Psoas muscle (tissue), 7 donors: ENCODE measurements at regions not wholly inside any gene's neighbourhood (a gene's known extent, or its start where the extent isn't known, plus 50 kb on each side); places are given as distances from the start of the nearest gene placed in this dataset.
"Not testable (repeated sequence)": the region's sequence is repeated elsewhere in the genome, so short reads cannot be mapped to it uniquely, and the experiment has no call there.

Source experiments
- ATAC-seq, 4 donors: fragments of 200-7000 bp; cut with Tn5 transposase; one replicate each; pipeline ENCODE4 v1.9.1; 2020; ENCODE audit warnings: moderate library complexity in 3 of 4, mild to moderate bottlenecking in 2 of 4
- DNase-seq, 2 donors: peaks; one replicate each; pipeline ENCODE4 v3.0.0-alpha.2; 2020
- H3K27ac ChIP-seq: fragments of 200-600 bp; one replicate; pipeline ENCODE4 v1.8.0; 2022
- H3K27me3 ChIP-seq, 3 donors: fragments of 200-600 bp in 1 of 3; one replicate each; pipeline versions ENCODE4 v1.6.1 to v1.8.0; 2013 to 2022; ENCODE audit warnings: low read length in 2 of 3, mild to moderate bottlenecking in 2 of 3, moderate library complexity in 1 of 3; ENCODE audit not compliant: insufficient read depth in 3 of 3
- H3K36me3 ChIP-seq, 2 donors: fragments of 200-600 bp in 1 of 2; one replicate each; pipeline versions ENCODE4 v1.6.1 to v1.8.0; 2013 to 2022; ENCODE audit warnings: low read depth in 1 of 2, mild to moderate bottlenecking in 1 of 2, moderate library complexity in 1 of 2; ENCODE audit not compliant: insufficient read depth in 1 of 2
- H3K4me1 ChIP-seq: fragments of 200-600 bp; one replicate; pipeline ENCODE4 v1.8.0; 2022
- H3K4me3 ChIP-seq: fragments of 200-600 bp; one replicate; pipeline ENCODE4 v1.8.0; 2022; ENCODE audit warnings: mild to moderate bottlenecking
- H3K9me3 ChIP-seq: fragments of 200-600 bp; one replicate; pipeline ENCODE4 v1.8.0; 2022
- CTCF ChIP-seq: fragments of 200-600 bp; IDR thresholded peaks from one replicate; pipeline ENCODE4 v1.8.0; 2022; ENCODE audit warnings: antibody characterized with exemption
- WGBS, 3 donors: extraction: QIAGEN DNeasy Blood & Tissue Kit; methylation state at CpG; one replicate each; pipeline versions ENCODE4 v1.1.6 to v1.1.7; 2013; 5-methylcytosine and 5-hydroxymethylcytosine counted together
- intact Hi-C, 2 donors: fragments of 100-400 bp; cut with DNase I; formaldehyde crosslinking; loops; one replicate each; pipeline versions ENCODE4 v1.11.0 to v1.14.2; 2022
- donor health status: healthy with polysubstance abuse.
- donor health status: DM: no; HTN: no; CAD: no; lungs with moderate emphysema.
- donor health status: Bipolar disorder and iron deficiency.
- donor health status: healthy.
- donor health status: DM: yes; HTN: yes; CAD: no.
- donor health status: DM: no; HTN: no; CAD: no.
- donor health status: DM: yes; HTN: yes; CAD: no.

GRCh38 chr15:31439328-31439727, 112.7 kb downstream of the KLF13 start:
- DNase-seq (peak in 1 of 2 donors; percentile 56), ATAC-seq (peak in 2 of 4 donors; percentile 27 to 47)
- intact Hi-C loops, result loop anchor here (2.0 to 5.0 kb wide), 6 partner anchors 48 to 237 kb away; no protein-coding TSS in a partner anchor

GRCh38 chr15:31440216-31440615, 113.6 kb downstream of the KLF13 start:
- H3K27me3 ChIP-seq, H3K27ac ChIP-seq, H3K36me3 ChIP-seq, ATAC-seq, H3K9me3 ChIP-seq, intact Hi-C loops, DNase-seq: not testable (repeated sequence)
- 95 to 98% (median 97%) methylated on average over 20 of the region's 20 CpGs for WGBS, 3 donors
- H3K4me1 ChIP-seq, result peaks cover 19% of the 10 kb centered on the region
- peak overlapping the region; percentile 84 for H3K4me3 ChIP-seq

More at GRCh38 chr15:31439328-31439727, 112.7 kb downstream of the KLF13 start:
- peak; percentile 39 for TF ChIP-seq CTCF
- Histone ChIP-seq H3K27ac (no peak overlapping the region), H3K9me3 (no peaks in the 10 kb centered on the region), H3K4me3 (no peak overlapping the region), H3K27me3 (no peaks in the 10 kb centered on the region), H3K4me1 (peaks cover 19% of the 10 kb centered on the region), H3K36me3 (no peaks in the 10 kb centered on the region)
- WGBS, 3 donors, result 86 to 89% (median 88%) methylated on average over 10 of the region's 10 CpGs

GRCh38 chr15:31440754-31441311, 114.2 kb downstream of the KLF13 start:
- no peak for TF ChIP-seq CTCF
- ATAC-seq, result peak; percentile 66 to 83 (median 76)

DNA sequence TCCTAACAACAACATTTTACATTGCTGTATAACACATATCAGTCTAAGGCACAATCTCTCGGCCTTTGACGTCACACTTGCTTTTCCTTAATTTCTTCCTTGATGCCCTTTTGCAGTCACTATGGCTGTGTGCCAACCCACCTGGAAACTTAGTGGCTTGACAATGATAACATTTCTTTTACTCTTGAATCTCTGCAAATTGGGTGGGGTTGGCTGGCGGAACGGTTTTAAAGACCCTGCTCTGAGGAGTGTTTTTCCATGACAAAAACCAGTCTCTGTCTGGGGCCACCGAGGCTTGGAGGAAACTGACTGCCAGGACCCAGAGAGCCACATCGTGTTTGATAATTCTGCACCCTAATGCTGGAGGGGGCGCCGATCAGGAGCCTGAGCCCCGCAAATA, 115.6 kb downstream of the KLF13 start:
- H3K27ac ChIP-seq, result peak overlapping the region; percentile 27
- H3K4me1 ChIP-seq, result peaks cover 19% of the 10 kb centered on the region
- H3K36me3 ChIP-seq, result no peaks in the 10 kb centered on the region
- WGBS, 3 donors, result 74 to 80% (median 79%) methylated on average over 9 of the region's 9 CpGs
- intact Hi-C loops, result no loop called here
- no peak overlapping the region for H3K4me3 ChIP-seq
- no peak for DNase-seq
- ATAC-seq, result no peak
- H3K9me3 ChIP-seq, result no peaks in the 10 kb centered on the region
- H3K27me3 ChIP-seq, result no peaks in the 10 kb centered on the region
- TF ChIP-seq CTCF, result no peak

More at GRCh38 chr15:31440754-31441311, 114.2 kb downstream of the KLF13 start:
- Histone ChIP-seq H3K4me1 (peaks cover 19% of the 10 kb centered on the region), H3K36me3 (no peaks in the 10 kb centered on the region), H3K4me3 (peak overlapping the region; percentile 84), H3K9me3 (no peaks in the 10 kb centered on the region), H3K27ac (peak overlapping the region; percentile 77), H3K27me3 (no peaks in the 10 kb centered on the region)
- intact Hi-C loops, result no loop called here
- WGBS, 3 donors, result 1 to 5% (median 4%) methylated on average over 29 to 56 of the region's 56 CpGs
- DNase-seq, result peak; percentile 38 to 80

DNA sequence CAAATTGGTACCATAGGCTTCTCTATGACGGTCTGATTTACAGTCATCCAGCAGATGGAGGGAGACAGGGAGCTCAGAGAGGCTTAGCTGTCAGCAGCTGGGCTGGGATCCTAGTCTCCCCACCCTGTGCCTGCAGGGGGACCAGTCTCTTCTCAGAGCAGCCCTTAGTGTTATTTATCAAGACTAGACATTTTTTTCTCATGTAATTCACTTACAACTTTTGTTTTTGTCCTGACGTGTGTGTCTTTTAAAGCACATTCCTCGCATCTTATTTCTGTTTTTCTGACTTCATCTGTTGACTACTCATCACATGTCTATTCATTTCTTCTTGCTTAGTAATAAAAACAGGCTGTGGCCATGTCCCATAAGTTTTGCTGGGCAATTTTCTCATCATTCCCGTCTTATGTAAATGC, 116.1 kb downstream of the KLF13 start:
- no peak for TF ChIP-seq CTCF
- no peaks in the 10 kb centered on the region for H3K27me3 ChIP-seq
- intact Hi-C loops, result no loop called here
- peak overlapping the region; percentile 27 for H3K27ac ChIP-seq
- WGBS, 3 donors, result 42 to 66% (median 61%) methylated on average over 4 of the region's 4 CpGs
- H3K9me3 ChIP-seq, result no peaks in the 10 kb centered on the region
- DNase-seq (no peak), ATAC-seq (peak in 2 of 4 donors; percentile 29 to 50)
- no peaks in the 10 kb centered on the region for H3K36me3 ChIP-seq
- peaks cover 19% of the 10 kb centered on the region for H3K4me1 ChIP-seq
- H3K4me3 ChIP-seq, result no peak overlapping the region
